ENCODE measurements at regions not wholly inside any gene's neighbourhood (a gene's known extent, or its start where the extent isn't known, plus 50 kb on each side); places are given as distances from the start of the nearest gene placed in this dataset.

- DNase-seq, result peak; percentile 69
Measured at GRCh38 chr15:89399238-89400115, 64.9 kb upstream of the POLG start.

DNA sequence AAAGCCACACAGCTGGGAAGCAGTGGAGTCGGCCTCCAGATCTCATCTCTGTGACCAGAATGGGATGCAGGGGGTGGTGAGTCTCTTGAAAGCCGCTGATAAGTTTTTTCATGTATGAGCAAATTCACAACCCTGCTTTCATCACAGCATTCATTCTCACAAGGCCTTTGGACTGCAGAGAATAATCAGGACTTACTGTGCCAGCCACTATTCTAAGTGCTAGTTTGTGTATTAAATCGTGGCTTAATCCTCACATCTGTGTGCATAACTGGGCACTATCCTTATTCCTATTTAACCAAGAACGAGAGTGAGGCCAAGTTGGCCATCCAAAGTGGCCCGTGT is 64.2 kb upstream of the POLG start:
- no peak for DNase-seq

GRCh38 chr15:89397653-89398023 is 63.0 kb upstream of the POLG start:
- no peak for DNase-seq

DNA sequence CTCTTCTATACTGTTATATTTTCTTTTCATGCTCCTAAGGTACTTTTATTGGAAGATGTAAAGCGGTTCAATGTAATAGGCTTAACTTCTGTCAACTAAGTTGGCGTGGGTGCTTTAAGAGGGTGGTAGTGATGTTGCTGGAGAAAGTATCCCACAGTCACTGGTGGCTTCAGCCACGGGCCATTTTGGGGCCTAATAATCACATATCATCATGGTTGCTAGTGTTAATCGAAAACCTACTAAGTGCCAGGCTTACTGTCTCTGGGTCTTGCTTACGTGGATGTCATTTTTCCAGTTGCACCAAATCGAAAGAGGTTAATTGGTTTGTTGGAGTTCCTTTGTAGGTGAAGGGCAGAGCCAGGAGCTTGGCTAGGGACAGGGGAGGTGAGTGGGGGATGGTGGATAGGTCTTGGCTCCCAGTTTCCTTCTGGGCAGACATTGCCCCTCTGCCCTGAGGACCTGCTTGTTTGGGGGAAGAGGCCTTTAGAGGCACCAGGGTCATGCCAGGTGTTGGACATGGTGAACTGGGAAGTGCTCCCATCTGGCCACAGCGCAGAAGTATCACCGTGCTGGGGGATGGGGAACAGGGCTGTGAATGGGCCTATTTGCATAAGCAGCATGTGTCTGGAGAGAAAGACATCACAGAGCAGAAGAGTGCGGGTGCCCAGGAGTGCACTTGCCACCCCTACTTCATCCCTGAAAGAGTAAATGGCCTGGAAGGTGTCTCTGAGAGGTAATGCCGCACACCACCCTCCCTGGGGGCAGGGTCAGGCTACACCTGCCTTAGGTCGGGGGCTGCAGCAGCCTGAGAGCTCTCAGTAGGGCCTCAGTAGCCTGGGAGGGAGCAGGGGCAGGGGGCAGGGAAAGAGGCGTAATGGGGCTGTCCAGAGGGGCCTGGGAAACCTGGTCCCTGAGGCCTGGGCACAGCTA is 62.4 kb upstream of the POLG start:
- no peak for DNase-seq

DNA sequence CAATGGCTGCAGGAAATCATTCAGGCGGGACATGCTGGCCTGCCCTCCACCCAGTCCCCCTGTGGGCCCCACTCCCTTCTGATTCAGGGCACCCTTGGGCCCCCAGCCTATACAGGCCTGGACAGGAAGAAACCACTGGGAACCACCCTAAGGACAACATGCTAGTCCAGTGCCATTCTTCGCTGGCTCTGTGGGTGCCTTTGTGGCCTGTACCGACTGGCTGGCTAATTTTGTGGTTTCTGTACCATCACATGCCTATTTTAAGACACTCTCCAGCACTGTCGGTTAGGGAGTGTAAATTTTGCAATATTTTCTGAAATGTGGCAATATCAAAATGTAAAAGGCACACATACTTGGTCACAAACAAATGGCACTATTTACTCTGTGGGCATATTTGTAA is 61.4 kb upstream of the POLG start:
- no peak for DNase-seq

DNA sequence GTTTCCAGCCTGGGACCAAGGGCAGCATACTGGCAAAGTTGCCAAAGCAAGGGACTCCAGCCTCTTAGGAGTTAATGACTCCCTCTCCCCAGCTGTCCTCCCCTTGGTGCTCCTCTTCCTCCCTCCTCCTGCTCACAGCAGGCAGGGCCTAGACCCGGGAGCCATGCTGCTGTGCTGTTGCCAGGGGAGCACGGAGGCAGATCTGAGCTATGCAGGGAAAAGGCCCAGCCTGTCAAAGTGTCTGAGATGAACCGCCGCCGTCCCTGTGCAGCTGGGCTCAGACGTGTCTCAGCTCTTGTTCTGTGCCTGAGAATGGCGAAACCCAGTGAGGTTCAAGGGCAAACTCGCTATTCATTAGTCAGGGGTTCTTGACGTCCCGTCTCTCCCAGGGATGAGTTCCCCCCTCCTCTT is 60.8 kb upstream of the POLG start:
- DNase-seq, result no peak

DNA sequence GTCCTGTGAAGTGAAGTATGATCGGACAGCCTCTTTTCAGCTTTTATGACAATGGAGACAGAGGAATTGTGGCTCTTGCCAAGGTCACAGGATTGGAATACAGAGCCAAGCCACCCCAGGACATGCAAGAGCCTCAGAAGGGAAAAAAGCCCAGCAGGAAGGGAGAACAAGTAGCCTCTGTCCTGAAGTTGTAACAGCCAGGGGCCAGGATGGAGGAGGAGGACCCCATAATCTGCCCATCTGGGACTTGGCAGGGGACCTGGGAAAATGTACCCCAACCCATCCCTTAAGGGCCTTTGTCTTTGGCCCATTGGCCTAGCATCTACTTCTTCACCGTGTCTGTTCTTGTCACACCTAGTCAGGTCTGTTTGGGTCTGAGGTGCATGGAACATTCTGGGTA is 60.4 kb upstream of the POLG start:
- no peak for DNase-seq

GRCh38 chr15:89393056-89393455 is 58.4 kb upstream of the POLG start:
- no peak for DNase-seq

DNA sequence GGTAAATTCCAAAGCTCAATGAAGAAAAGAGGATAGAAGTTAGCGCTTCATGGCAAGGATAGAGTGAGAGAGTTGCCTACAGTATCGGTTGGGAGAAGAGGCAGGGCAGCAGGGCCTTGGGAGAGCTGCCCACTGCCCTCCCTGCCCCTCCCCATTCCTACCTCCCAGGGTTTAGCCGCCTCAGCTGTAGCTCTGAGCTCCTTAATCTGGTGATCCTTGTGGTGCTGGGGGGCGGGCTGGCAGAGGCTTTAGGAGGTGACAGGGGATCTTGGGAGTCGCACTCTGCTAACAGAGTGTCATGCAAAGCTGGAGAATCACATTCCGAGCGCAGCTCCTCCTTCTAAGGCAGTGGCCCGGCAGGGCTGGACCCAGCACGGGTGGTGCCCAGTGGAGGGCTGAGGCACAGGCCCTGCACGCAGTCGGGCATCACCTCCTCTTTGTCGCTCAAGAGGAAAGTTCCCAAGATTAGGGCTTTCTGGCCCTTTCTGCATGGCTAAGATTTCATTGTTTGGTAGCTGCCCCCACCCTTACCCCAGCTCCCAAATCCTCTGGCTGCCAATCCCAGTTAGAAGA is 57.1 kb upstream of the POLG start:
- DNase-seq, result no peak

GRCh38 chr15:89389841-89390603 is 55.4 kb upstream of the POLG start:
- no peak for DNase-seq

- DNase-seq, result no peak
Measured at GRCh38 chr15:89387140-89387903, 52.7 kb upstream of the POLG start.

GRCh38 chr15:89385596-89386331 is 51.1 kb upstream of the POLG start:
- no peak for DNase-seq
